HFFc6 (cell line): ENCODE measurements at regions not wholly inside any gene's neighbourhood (a gene's known extent, or its start where the extent isn't known, plus 50 kb on each side); places are given as distances from the start of the nearest gene placed in this dataset.

ENCODE experiments used
- DNase-seq: peaks from one replicate; pipeline ENCODE4 v3.0.0-alpha.2; 2018
- H3K27ac Mint-ChIP-seq: 2 replicates; pipeline ENCODE4 v1.8.0; 2020; ENCODE audit warnings: mild to moderate bottlenecking, mixed read lengths
- H3K27me3 Mint-ChIP-seq: 2 replicates; pipeline ENCODE4 v1.8.0; 2021; ENCODE audit warnings: mild to moderate bottlenecking, moderate library complexity, mixed read lengths; ENCODE audit not compliant: insufficient read depth
- H3K36me3 Mint-ChIP-seq: 2 replicates; pipeline ENCODE4 v1.8.0; 2021; ENCODE audit warnings: low read depth, mixed read lengths
- H3K4me1 Mint-ChIP-seq: 2 replicates; pipeline ENCODE4 v1.8.0; 2020; ENCODE audit warnings: low read depth, mixed read lengths
- H3K4me3 Mint-ChIP-seq: 2 replicates; pipeline ENCODE4 v1.8.0; 2020; ENCODE audit warnings: mild to moderate bottlenecking, moderate library complexity, mixed read lengths
- H3K9me3 Mint-ChIP-seq: 2 replicates; pipeline ENCODE4 v1.8.0; 2020; ENCODE audit warnings: mild to moderate bottlenecking, mixed read lengths
- TF ChIP-seq, protein P1 (sequence below): fragments of 200-600 bp; sonication (generic); IDR thresholded peaks from 2 replicates; pipeline ENCODE4 v1.5.0; 2021; ENCODE audit warnings: antibody characterized with exemption, mild to moderate bottlenecking

DNA sequence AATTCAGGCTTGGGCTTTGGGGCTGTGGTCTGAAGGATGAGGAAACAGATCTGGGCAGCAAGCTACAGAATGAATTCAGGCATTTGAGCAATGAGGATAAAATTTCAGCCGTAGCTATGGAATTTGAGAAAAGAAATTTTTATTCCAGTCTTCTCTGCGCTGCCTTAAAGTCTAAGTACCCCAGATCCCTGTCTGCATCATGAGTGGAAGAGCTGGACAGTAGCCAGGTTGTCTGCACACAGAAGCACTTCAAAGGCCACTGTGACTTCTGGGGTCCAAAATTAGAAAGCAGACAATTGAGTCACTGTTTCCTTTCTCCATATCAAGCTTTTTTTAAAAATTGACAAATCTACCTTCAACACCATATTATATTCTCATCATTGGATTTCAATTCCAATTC lies 787.6 kb upstream of the GCFC2 start:
- no peak for DNase-seq
- Mint-ChIP-seq H3K27ac (no peak overlapping the region), H3K9me3 (0 out of 2 replicates have a peak, but pooled peaks cover 4% of the 10 kb centered on the region), H3K4me1 (no peaks in the 10 kb centered on the region), H3K27me3 (no peaks in the 10 kb centered on the region), H3K36me3 (no peaks in the 10 kb centered on the region), H3K4me3 (no peak overlapping the region)
- TF ChIP-seq, protein P1, sequence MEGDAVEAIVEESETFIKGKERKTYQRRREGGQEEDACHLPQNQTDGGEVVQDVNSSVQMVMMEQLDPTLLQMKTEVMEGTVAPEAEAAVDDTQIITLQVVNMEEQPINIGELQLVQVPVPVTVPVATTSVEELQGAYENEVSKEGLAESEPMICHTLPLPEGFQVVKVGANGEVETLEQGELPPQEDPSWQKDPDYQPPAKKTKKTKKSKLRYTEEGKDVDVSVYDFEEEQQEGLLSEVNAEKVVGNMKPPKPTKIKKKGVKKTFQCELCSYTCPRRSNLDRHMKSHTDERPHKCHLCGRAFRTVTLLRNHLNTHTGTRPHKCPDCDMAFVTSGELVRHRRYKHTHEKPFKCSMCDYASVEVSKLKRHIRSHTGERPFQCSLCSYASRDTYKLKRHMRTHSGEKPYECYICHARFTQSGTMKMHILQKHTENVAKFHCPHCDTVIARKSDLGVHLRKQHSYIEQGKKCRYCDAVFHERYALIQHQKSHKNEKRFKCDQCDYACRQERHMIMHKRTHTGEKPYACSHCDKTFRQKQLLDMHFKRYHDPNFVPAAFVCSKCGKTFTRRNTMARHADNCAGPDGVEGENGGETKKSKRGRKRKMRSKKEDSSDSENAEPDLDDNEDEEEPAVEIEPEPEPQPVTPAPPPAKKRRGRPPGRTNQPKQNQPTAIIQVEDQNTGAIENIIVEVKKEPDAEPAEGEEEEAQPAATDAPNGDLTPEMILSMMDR = no peak

DNA sequence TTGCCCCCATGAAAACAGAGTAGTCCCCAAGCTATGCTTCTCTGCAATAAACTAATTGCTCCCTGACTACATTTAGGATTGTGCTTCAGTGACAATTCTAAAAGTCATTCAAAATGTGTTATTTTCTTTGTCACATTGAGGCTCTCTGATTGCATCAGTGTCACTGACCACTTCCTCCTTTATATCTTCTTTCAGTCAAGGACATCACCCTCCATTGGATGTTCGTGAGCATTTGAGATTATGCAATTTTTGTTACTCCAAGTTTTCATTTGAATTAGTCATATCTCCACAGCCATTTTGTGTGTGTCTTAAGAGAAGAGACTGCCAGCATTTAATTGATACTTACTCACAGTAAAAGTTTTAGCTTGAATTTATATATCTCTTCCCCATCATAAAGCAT lies 780.8 kb upstream of the GCFC2 start:
- Mint-ChIP-seq H3K27ac (no peak overlapping the region), H3K36me3 (no peaks in the 10 kb centered on the region), H3K9me3 (peaks cover 19% of the 10 kb centered on the region), H3K4me1 (no peaks in the 10 kb centered on the region), H3K4me3 (no peak overlapping the region), H3K27me3 (no peaks in the 10 kb centered on the region)
- TF ChIP-seq, protein P1 = no peak
- DNase-seq = no peak

DNA sequence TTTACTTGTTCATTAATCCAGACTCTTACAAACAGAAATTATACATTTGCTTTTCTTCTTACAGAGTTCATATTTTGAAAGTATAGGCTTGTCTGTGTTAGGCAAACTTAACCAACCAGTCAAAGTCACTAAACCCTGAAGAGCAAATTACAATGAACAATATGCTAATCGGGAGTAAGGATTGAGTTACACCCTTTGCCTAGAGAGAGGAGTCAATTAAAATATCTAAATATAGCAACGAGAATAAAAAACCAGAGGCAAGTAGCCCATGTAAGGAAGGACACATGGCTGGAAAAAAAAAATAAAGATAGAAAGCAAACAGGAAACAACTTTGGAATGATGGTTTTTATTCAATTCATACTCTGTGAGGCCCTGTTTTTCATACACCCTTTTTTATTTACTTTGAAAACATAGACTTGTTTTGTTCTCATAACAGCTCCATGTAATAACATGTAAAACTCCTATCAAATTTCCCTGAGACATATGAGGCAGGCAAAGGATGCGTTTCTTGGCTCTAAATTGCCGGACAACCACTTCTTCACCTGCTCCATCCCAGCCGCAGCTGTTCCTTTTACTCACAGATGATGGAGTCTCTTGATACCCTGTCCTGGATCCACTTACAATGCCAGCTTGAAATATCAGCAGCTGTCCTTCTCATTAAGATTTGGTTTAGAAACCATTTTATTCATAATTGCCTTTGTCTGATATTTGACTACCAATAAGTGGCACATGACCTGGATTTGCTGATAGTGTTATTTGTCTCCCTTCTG lies 767.7 kb upstream of the GCFC2 start:
- Mint-ChIP-seq H3K4me3 (no peak overlapping the region), H3K36me3 (no peaks in the 10 kb centered on the region), H3K9me3 (peaks cover 13% of the 10 kb centered on the region), H3K27ac (no peak overlapping the region), H3K27me3 (no peaks in the 10 kb centered on the region), H3K4me1 (no peaks in the 10 kb centered on the region)
- DNase-seq = no peak
- TF ChIP-seq, protein P1 = no peak

- Mint-ChIP-seq H3K36me3 (0 out of 2 replicates have a peak, but pooled peaks cover 3% of the 10 kb centered on the region), H3K9me3 (peaks cover 50% of the 10 kb centered on the region)
These were observed 762.2 kb upstream of the GCFC2 start for GRCh38 chr2:76472946-76473345.

DNA sequence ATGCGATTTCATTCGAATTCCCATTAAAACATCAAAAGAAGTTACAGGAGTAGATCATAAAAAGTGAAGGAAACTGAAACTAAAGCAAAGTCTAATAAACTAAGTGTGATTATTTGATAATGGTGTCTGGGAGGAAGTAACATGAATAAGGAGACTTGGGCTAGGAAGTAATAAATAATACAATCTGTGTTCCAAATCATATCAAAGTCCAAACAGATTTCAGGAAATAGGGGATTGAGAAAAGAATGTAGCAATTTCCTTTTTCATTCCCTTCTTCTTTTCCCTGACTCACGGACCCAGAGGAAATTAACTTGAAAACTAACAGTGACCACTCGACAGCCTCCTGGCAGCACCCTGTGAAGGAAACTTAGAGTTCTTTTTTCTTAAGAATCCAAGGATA lies 758.4 kb upstream of the GCFC2 start:
- Mint-ChIP-seq H3K4me3 (no peak overlapping the region), H3K36me3 (0 out of 2 replicates have a peak, but pooled peaks cover 3% of the 10 kb centered on the region), H3K9me3 (peaks cover 50% of the 10 kb centered on the region), H3K4me1 (no peaks in the 10 kb centered on the region), H3K27ac (no peak overlapping the region), H3K27me3 (no peaks in the 10 kb centered on the region)
- TF ChIP-seq, protein P1 = no peak
- DNase-seq = no peak

More at GRCh38 chr2:76472946-76473345, 762.2 kb upstream of the GCFC2 start:
- no peaks in the 10 kb centered on the region for H3K4me1 Mint-ChIP-seq
- H3K4me3 Mint-ChIP-seq = no peak overlapping the region
- no peak for DNase-seq
- TF ChIP-seq, protein P1 = no peak
- no peak overlapping the region for H3K27ac Mint-ChIP-seq
- H3K27me3 Mint-ChIP-seq = no peaks in the 10 kb centered on the region
